RWPE1 (cell line): ENCODE measurements at regions not wholly inside any gene's neighbourhood (a gene's known extent, or its start where the extent isn't known, plus 50 kb on each side); places are given as distances from the start of the nearest gene placed in this dataset.
"Not testable (repeated sequence)": the region's sequence is repeated elsewhere in the genome, so short reads cannot be mapped to it uniquely, and the experiment has no call there.

Experiments used
- CTCF ChIA-PET: fragments of 350-600 bp; sonication (Branson Sonifier 250); formaldehyde crosslinking; extraction: SDS; loops from one replicate; lab custom pipeline; 2021; lab: Yijun Ruan, JAX
- POLR2A ChIA-PET: fragments of 400-600 bp; formaldehyde crosslinking; extraction: SDS; loops from one replicate; lab custom pipeline; 2020; ENCODE audit warnings: antibody characterized with exemption; ENCODE audit not compliant: low non-redundant PET; lab: Yijun Ruan, JAX
- DNase-seq: peaks from one replicate; pipeline ENCODE4 v3.0.0; 2012; ENCODE audit warnings: low spot score
- H3K27ac ChIP-seq: fragments of 450-650 bp; 2 replicates; pipeline ENCODE4 v1.5.1; 2017
- TF ChIP-seq, protein P1 (sequence below): fragments of 450-650 bp; conservative IDR thresholded peaks from 2 replicates; pipeline ENCODE4 v1.5.1; 2017; ENCODE audit warnings: low read depth, mild to moderate bottlenecking

DNA sequence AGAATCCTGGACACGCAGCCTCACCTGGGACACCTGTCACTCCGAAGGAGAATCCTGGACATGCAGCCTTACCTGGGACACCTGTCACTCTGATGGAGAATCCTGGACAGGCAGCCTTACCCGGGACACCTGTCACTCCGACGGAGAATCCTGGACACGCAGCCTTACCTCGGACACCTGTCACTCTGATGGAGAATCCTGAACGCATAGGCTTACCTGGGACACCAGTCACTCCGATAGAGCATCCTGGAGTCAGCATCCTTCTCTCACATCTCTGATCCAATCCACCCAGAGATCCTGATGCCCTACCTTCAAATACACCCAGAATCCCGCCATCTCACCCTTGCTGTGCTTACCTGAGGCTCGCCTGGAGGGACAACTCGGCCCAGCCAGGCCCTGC is 154.9 kb downstream of the NDUFA10 start:
- DNase-seq, result no peak
- CTCF ChIA-PET, result interaction anchor here (0.7 kb wide), 1 partner anchor 41 kb away, joined by 3 read pairs; no protein-coding TSS in a partner anchor
- TF ChIP-seq, protein P1, sequence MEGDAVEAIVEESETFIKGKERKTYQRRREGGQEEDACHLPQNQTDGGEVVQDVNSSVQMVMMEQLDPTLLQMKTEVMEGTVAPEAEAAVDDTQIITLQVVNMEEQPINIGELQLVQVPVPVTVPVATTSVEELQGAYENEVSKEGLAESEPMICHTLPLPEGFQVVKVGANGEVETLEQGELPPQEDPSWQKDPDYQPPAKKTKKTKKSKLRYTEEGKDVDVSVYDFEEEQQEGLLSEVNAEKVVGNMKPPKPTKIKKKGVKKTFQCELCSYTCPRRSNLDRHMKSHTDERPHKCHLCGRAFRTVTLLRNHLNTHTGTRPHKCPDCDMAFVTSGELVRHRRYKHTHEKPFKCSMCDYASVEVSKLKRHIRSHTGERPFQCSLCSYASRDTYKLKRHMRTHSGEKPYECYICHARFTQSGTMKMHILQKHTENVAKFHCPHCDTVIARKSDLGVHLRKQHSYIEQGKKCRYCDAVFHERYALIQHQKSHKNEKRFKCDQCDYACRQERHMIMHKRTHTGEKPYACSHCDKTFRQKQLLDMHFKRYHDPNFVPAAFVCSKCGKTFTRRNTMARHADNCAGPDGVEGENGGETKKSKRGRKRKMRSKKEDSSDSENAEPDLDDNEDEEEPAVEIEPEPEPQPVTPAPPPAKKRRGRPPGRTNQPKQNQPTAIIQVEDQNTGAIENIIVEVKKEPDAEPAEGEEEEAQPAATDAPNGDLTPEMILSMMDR, result no peak
- no peak overlapping the region for H3K27ac ChIP-seq
- POLR2A ChIA-PET, result no interaction called here

DNA sequence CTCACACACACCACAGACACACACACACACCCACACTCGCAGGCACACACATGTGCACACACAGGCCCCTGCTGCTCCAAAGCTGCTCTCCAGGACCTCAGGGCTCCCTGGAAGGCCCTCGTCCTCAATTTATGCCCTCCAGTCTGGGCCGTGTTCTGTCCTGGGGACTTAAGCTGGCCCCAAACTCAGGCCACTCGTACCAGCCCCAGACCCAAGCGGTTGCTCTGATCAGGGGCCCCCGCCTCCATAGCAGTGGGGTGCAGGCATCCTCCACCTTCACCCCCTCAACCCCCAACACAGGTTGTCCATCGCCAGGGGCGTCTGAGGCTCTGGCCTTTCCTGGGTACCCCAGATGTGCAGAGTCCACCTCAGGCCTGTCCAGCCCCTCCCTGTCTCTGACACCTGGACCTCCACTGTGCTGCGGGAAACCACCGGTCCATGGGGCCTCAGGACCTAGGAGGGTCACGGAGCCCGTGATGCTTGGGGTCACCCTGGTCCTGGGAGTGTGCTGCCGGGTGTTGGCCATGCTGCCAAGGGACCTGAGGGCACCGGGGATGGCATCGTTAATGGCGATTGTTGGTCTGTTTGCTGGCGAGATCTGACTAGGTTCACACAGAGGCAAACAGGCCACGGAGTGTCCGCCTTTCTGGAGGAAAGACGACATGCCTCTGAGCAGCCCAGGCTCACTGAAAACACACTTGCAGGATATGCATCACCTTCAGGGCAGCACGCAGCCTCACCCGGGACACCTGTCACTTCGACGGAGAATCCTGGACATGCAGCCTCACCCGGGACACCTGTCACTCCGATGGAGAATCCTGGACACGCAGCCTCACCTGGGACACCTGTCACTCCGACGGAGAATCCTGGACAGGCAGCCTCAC is 155.6 kb downstream of the NDUFA10 start:
- ChIA-PET CTCF (no interaction called here), POLR2A (no interaction called here)
- TF ChIP-seq, protein P1, result no peak
- DNase-seq, result no peak
- no peak overlapping the region for H3K27ac ChIP-seq

DNA sequence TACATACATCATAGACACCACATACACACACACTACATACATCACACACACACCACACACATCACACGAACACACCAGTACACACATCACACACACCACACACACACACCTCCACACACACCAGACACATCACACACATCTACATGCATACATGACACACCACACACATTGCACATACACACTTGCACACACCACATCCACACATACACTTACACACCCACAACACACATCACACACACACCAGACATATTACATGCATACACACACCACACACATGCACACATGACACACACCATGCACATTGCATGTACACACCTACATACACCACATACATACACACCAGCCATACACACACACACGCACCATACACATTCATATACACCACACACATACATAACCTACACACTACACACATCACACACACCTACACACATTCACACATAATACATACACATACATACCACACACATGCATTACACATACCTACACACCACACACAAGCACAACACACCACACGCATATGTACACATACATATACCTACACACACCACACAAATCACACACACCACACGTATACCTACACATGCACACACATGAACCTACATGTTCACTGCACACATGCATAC is 156.5 kb downstream of the NDUFA10 start:
- ChIA-PET POLR2A (no interaction called here), CTCF (no interaction called here)
- TF ChIP-seq, protein P1, result no peak
- DNase-seq, result no peak
- no peak overlapping the region for H3K27ac ChIP-seq

DNA sequence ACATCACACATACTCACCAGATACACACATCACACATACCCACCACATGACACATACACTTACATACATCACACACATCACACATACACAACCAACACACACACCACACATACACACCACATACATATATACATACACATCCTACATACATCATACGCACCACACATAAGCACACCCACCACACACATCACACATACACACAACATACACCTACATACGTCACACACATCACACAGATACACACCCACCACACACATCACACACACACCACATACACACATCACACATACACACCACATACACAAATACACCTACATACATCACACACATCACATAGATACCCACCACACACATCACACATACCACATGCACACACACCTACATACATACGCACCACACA is 158.4 kb downstream of the NDUFA10 start:
- no peak for DNase-seq
- no peak overlapping the region for H3K27ac ChIP-seq
- TF ChIP-seq, protein P1, result no peak
- POLR2A ChIA-PET, result no interaction called here
- CTCF ChIA-PET, result no interaction called here

DNA sequence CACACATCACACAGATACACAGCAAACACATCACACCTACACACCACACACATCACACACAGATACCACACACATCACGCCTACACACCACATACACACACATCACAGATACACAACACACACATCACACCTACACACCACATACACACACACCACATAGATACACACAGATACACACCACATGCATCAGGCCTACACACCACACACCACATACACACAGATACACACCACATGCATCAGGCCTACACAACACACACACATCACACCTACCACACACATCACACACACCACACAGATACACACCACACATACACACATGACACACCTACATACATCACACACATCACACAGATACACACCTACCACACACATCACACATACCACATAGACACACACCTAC is 158.8 kb downstream of the NDUFA10 start:
- ChIA-PET CTCF (no interaction called here), POLR2A (no interaction called here)
- DNase-seq, result no peak
- TF ChIP-seq, protein P1, result no peak
- H3K27ac ChIP-seq, result no peak overlapping the region

DNA sequence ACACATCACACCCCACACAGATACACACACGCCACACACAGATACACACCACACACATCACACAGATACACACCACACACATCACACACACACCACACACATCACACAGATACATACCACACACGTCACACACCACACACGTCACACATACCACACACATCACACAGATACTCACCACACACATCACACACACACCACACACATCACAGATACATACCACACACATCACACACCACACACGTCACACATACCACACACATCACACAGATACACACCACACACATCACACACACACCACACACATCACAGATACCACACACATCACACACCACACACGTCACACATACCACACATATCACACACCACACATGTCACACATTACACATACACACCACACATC is 159.3 kb downstream of the NDUFA10 start:
- CTCF ChIA-PET, DNase-seq, POLR2A ChIA-PET, H3K27ac ChIP-seq: not testable (repeated sequence)

DNA sequence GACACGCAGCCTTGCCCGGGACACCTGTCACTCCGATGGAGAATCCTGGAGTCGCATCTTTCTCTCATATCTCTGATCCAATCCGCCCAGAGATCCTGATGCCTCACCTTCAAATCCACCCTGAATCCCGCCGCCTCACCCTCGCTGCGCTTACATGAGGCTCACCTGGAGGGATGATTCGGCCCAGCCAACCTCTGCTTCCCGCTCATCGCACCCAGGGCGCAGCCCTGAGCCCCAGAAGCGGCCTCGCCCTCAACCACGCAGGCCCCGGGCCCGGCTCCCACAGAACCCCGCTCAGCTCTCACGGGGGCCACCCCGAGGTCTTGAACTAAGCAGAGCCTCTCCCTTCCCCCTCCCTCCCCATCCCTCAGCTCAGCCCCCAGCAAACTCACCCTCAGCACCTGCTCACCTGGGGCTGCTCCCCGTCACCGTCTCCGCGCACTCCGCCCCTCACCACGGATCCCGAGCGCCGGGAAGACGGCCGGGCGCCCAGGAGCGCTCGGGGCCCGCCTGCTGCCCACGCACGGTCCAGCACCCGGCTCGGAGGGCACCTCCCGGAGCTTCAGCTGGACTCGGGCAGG is 160.0 kb downstream of the NDUFA10 start:
- H3K27ac ChIP-seq, result no peak overlapping the region
- ChIA-PET POLR2A (no interaction called here), CTCF (no interaction called here)
- DNase-seq, result no peak
- TF ChIP-seq, protein P1, result no peak
